ENCODE measurements at regions not wholly inside any gene's neighbourhood (a gene's known extent, or its start where the extent isn't known, plus 50 kb on each side); places are given as distances from the start of the nearest gene placed in this dataset.

DNA sequence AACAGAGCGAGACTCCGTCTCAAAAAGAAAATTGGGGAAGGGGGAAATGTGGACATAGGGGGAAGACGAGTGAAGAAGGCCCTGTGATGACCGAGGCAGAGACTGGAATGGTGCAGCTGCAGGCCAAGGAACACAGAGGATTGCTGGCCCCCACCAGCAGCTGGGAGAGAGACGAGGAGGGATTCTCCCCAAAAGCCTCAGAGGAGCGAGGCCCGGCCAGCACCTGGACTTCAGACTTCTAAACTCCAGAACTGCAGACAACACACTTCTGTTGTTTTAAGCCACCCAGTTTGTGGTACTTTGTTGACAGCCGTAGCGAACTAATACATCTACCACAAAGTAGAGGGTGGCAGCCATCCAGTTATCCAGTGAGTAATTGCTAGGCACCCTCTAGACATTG lies 124.6 kb downstream of the ATPSCKMT start (continued):
- TF ChIP-seq, protein P1, sequence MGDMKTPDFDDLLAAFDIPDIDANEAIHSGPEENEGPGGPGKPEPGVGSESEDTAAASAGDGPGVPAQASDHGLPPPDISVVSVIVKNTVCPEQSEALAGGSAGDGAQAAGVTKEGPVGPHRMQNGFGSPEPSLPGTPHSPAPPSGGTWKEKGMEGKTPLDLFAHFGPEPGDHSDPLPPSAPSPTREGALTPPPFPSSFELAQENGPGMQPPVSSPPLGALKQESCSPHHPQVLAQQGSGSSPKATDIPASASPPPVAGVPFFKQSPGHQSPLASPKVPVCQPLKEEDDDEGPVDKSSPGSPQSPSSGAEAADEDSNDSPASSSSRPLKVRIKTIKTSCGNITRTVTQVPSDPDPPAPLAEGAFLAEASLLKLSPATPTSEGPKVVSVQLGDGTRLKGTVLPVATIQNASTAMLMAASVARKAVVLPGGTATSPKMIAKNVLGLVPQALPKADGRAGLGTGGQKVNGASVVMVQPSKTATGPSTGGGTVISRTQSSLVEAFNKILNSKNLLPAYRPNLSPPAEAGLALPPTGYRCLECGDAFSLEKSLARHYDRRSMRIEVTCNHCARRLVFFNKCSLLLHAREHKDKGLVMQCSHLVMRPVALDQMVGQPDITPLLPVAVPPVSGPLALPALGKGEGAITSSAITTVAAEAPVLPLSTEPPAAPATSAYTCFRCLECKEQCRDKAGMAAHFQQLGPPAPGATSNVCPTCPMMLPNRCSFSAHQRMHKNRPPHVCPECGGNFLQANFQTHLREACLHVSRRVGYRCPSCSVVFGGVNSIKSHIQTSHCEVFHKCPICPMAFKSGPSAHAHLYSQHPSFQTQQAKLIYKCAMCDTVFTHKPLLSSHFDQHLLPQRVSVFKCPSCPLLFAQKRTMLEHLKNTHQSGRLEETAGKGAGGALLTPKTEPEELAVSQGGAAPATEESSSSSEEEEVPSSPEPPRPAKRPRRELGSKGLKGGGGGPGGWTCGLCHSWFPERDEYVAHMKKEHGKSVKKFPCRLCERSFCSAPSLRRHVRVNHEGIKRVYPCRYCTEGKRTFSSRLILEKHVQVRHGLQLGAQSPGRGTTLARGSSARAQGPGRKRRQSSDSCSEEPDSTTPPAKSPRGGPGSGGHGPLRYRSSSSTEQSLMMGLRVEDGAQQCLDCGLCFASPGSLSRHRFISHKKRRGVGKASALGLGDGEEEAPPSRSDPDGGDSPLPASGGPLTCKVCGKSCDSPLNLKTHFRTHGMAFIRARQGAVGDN (CRISPR knock-in tag; IDR thresholded peaks at IDR 0.05), result no peak

DNA sequence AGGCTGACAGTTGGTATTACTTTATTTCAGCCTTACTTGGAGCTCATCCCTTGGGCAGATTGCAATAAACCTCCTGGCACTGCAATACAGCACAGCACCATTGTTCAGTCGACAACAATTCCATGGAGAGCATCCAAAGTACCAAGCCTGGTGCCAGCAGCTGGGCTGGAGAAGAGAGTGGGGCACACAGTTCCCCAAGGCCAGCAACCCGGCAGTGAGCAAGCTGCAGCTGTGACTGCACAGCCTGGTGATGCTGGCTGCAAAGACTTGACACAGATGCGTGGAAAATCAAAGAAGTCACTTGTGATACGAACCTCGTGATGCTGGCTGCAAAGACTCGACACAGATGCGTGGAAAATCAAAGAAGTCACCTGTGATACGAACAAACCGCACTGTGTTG lies 125.4 kb downstream of the ATPSCKMT start:
- H3K4me2 ChIP-seq (ENCODE audit: low read depth, low read length), result no peak overlapping the region
- no TSS peak for BruUV-seq (replicated peaks)
- H4K20me1 ChIP-seq (ENCODE audit: insufficient read depth, low read length), result no peaks in the 10 kb centered on the region
- 42% methylated on average over 9 of the region's 9 CpGs for WGBS (ENCODE audit: low lambda C conversion rate)
- POLR2A ChIA-PET, result no interaction called here
- H3K36me3 ChIP-seq (replicated peaks in 1 of 2; ENCODE audit: control insufficient read depth in 1 of 2, insufficient read depth in 2 of 2, low read length in 2 of 2), result no peaks in the 10 kb centered on the region
- in situ Hi-C loops (cut with HindIII; ENCODE audit: extremely low pct_ligation_motif_present, low pct_unique_long_range_greater_than_20kb) (no loop called here), intact Hi-C loops (cut with micrococcal nuclease; ENCODE audit: unreplicated experiment) (no loop called here)
- FAIRE-seq (no peak), DNase-seq (ENCODE audit: low spot score) (no peak), ATAC-seq (no peak)
- no peaks in the 10 kb centered on the region for H3K4me1 ChIP-seq (ENCODE audit: insufficient read depth, low read length)
- no peak overlapping the region for H3K4me3 ChIP-seq (replicated peaks in 1 of 3; ENCODE audit: insufficient read depth in 1 of 3, low read depth in 2 of 3, low read length in 3 of 3)
- no peaks in the 10 kb centered on the region; a peak in 1 of 5 replicates for H3K27me3 ChIP-seq (ENCODE audit: control insufficient read depth in 1 of 2, insufficient read depth in 2 of 2, low read length in 2 of 2)
- no peak overlapping the region for H3K27ac ChIP-seq (ENCODE audit: extremely low read length, insufficient read depth, low read length)
- no peaks in the 10 kb centered on the region for H3K9me3 ChIP-seq (ENCODE audit: low read length)
- no peak overlapping the region for H3K9ac ChIP-seq (ENCODE audit: insufficient read depth, low read depth, low read length)
- no peaks in the 10 kb centered on the region for H3K79me2 ChIP-seq (ENCODE audit: insufficient read depth, low read length)
- CTCF ChIA-PET (ENCODE audit: low intra/inter-chr PET ratio, low total read pairs), result no interaction called here
- H2AFZ ChIP-seq (ENCODE audit: low read length), result no peak overlapping the region
- TF ChIP-seq ZNF12 (CRISPR knock-in tag; IDR thresholded peaks at IDR 0.05) (no peak), ZFYVE20 (CRISPR knock-in tag; IDR thresholded peaks at IDR 0.05; ENCODE audit: borderline replicate concordance, low read depth) (no peak), NR3C1 (CRISPR knock-in tag; IDR thresholded peaks at IDR 0.05) (no peak), POLR2AphosphoS2 (IDR thresholded peaks at IDR 0.05; ENCODE audit: low read depth, low read length) (no peak), GTF3A (CRISPR knock-in tag; conservative IDR thresholded peaks at IDR 0.05) (no peak), PPARG (CRISPR knock-in tag; conservative IDR thresholded peaks at IDR 0.05) (no peak), ZNF296 (CRISPR knock-in tag; conservative IDR thresholded peaks at IDR 0.05) (no peak), GABPA (IDR thresholded peaks at IDR 0.05; ENCODE audit: low read depth, low read length) (no peak), GABPA (CRISPR knock-in tag; IDR thresholded peaks at IDR 0.05; ENCODE audit: low read depth) (no peak), PRPF4 (IDR thresholded peaks at IDR 0.05; ENCODE audit: low read depth, low read length, poor library complexity, severe bottlenecking) (no peak), PHF20 (CRISPR knock-in tag; IDR thresholded peaks at IDR 0.05) (no peak), NCOR1 (IDR thresholded peaks at IDR 0.05; ENCODE audit: borderline replicate concordance, low read length) (no peak), ZNF563 (CRISPR knock-in tag; IDR thresholded peaks at IDR 0.05) (no peak), RBFOX2 (IDR thresholded peaks at IDR 0.05; ENCODE audit: low read depth, low read length) (no peak), RARA (CRISPR knock-in tag; IDR thresholded peaks at IDR 0.05) (no peak), POLR2G (IDR thresholded peaks at IDR 0.05; ENCODE audit: low read depth, low read length) (no peak), STAG1 (CRISPR knock-in tag; IDR thresholded peaks at IDR 0.05) (no peak)
- TF ChIP-seq, protein P2, sequence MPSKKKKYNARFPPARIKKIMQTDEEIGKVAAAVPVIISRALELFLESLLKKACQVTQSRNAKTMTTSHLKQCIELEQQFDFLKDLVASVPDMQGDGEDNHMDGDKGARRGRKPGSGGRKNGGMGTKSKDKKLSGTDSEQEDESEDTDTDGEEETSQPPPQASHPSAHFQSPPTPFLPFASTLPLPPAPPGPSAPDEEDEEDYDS (CRISPR knock-in tag; IDR thresholded peaks at IDR 0.05), result no peak
- TF ChIP-seq, protein P3, sequence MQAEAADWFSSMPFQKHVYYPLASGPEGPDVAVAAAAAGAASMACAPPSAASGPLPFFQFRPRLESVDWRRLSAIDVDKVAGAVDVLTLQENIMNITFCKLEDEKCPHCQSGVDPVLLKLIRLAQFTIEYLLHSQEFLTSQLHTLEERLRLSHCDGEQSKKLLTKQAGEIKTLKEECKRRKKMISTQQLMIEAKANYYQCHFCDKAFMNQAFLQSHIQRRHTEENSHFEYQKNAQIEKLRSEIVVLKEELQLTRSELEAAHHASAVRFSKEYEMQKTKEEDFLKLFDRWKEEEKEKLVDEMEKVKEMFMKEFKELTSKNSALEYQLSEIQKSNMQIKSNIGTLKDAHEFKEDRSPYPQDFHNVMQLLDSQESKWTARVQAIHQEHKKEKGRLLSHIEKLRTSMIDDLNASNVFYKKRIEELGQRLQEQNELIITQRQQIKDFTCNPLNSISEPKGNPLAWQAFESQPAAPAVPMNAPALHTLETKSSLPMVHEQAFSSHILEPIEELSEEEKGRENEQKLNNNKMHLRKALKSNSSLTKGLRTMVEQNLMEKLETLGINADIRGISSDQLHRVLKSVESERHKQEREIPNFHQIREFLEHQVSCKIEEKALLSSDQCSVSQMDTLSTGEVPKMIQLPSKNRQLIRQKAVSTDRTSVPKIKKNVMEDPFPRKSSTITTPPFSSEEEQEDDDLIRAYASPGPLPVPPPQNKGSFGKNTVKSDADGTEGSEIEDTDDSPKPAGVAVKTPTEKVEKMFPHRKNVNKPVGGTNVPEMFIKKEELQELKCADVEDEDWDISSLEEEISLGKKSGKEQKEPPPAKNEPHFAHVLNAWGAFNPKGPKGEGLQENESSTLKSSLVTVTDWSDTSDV (CRISPR knock-in tag; IDR thresholded peaks at IDR 0.05), result no peak
